Fibroblast of peridontal ligament (primary cell): ENCODE measurements at regions not wholly inside any gene's neighbourhood (a gene's known extent, or its start where the extent isn't known, plus 50 kb on each side); places are given as distances from the start of the nearest gene placed in this dataset.

Source experiments
- DNase-seq: peaks from one replicate; pipeline ENCODE4 v3.0.0-alpha.2; 2010; ENCODE audit errors: extremely low read depth

- no peak for DNase-seq
These were observed 355.7 kb downstream of the SOX2 start for GRCh38 chr3:182067423-182067822.

GRCh38 chr3:182078316-182078715 lies 366.6 kb downstream of the SOX2 start:
- DNase-seq = no peak

- DNase-seq = no peak
These were observed 367.2 kb downstream of the SOX2 start for GRCh38 chr3:182078929-182079328.

GRCh38 chr3:182081096-182081495 lies 369.4 kb downstream of the SOX2 start:
- no peak for DNase-seq

- no peak for DNase-seq
These were observed 371.4 kb downstream of the SOX2 start for GRCh38 chr3:182083112-182083511.

- DNase-seq = no peak
These were observed 381.0 kb downstream of the SOX2 start for GRCh38 chr3:182092662-182093262.

- no peak for DNase-seq
These were observed 382.6 kb downstream of the SOX2 start for GRCh38 chr3:182094321-182094720.

- no peak for DNase-seq
These were observed 393.2 kb downstream of the SOX2 start for GRCh38 chr3:182104881-182105280.

GRCh38 chr3:182105875-182106274 lies 394.1 kb downstream of the SOX2 start:
- no peak for DNase-seq

- no peak for DNase-seq
These were observed 396.6 kb downstream of the SOX2 start for GRCh38 chr3:182108371-182108770.

- DNase-seq = no peak
These were observed 400.2 kb downstream of the SOX2 start for GRCh38 chr3:182111967-182112366.

- no peak for DNase-seq
These were observed 403.7 kb downstream of the SOX2 start for GRCh38 chr3:182115328-182116015.

- DNase-seq = no peak
These were observed 404.7 kb downstream of the SOX2 start for GRCh38 chr3:182116386-182116785.

- DNase-seq = no peak
These were observed 405.4 kb downstream of the SOX2 start for GRCh38 chr3:182117131-182117530.

- DNase-seq = no peak
These were observed 405.9 kb downstream of the SOX2 start for GRCh38 chr3:182117583-182117982.

GRCh38 chr3:182118066-182118465 lies 406.3 kb downstream of the SOX2 start:
- DNase-seq = no peak

- DNase-seq = no peak
These were observed 409.7 kb downstream of the SOX2 start for GRCh38 chr3:182121401-182121800.

- no peak for DNase-seq
These were observed 411.1 kb downstream of the SOX2 start for GRCh38 chr3:182122779-182123178.

GRCh38 chr3:182124187-182124586 lies 412.5 kb downstream of the SOX2 start:
- DNase-seq = no peak

- DNase-seq = no peak
These were observed 413.0 kb downstream of the SOX2 start for GRCh38 chr3:182124716-182125115.

- DNase-seq = no peak
These were observed 418.0 kb downstream of the SOX2 start for GRCh38 chr3:182129740-182130139.

- DNase-seq = no peak
These were observed 422.0 kb downstream of the SOX2 start for GRCh38 chr3:182133752-182134151.

- DNase-seq = no peak
These were observed 423.3 kb downstream of the SOX2 start for GRCh38 chr3:182135056-182135455.
